Neuronal stem cell (in vitro differentiated cells): ENCODE measurements at regions not wholly inside any gene's neighbourhood (a gene's known extent, or its start where the extent isn't known, plus 50 kb on each side); places are given as distances from the start of the nearest gene placed in this dataset.
"Not testable (repeated sequence)": the region's sequence is repeated elsewhere in the genome, so short reads cannot be mapped to it uniquely, and the experiment has no call there.

Source experiments
- DNase-seq: peaks from one replicate; pipeline ENCODE4 v3.0.0-alpha.2; 2013; ENCODE audit warnings: low spot score
- H2AFZ ChIP-seq: one replicate; pipeline ENCODE4 v1.6.1; 2013; ENCODE audit warnings: mild to moderate bottlenecking, low read length, inconsistent platforms
- H2AK5ac ChIP-seq: 2 replicates; pipeline ENCODE4 v1.6.1; 2013; ENCODE audit warnings: low read depth, mild to moderate bottlenecking, inconsistent platforms, low read length, moderate library complexity, mixed read lengths
- H2BK120ac ChIP-seq: 2 replicates; pipeline ENCODE4 v1.6.1; 2013; ENCODE audit warnings: low read depth, mild to moderate bottlenecking, inconsistent platforms, low read length, moderate library complexity, mixed read lengths
- H2BK12ac ChIP-seq: one replicate; pipeline ENCODE4 v1.6.1; 2013; ENCODE audit warnings: low read length, inconsistent platforms
- H2BK15ac ChIP-seq: 2 replicates; pipeline ENCODE4 v1.6.1; 2013; ENCODE audit warnings: mild to moderate bottlenecking, low read length, inconsistent platforms, mixed read lengths
- H2BK5ac ChIP-seq: one replicate; pipeline ENCODE4 v1.6.1; 2013; ENCODE audit warnings: inconsistent platforms, mild to moderate bottlenecking, low read length, moderate library complexity
- H3K14ac ChIP-seq: one replicate; pipeline ENCODE4 v1.6.1; 2013; ENCODE audit warnings: low read length, inconsistent platforms
- H3K18ac ChIP-seq: 2 replicates; pipeline ENCODE4 v1.6.1; 2013; ENCODE audit warnings: low read length, inconsistent platforms
- H3K23ac ChIP-seq: 2 replicates; pipeline ENCODE4 v1.6.1; 2013; ENCODE audit warnings: low read depth, mild to moderate bottlenecking, mixed read lengths, low read length, inconsistent platforms; ENCODE audit not compliant: poor library complexity
- H3K27ac ChIP-seq: replicated peaks from 3 replicates; pipeline ENCODE4 v1.5.1; 2013; ENCODE audit warnings: low read length, inconsistent platforms
- H3K27me3 ChIP-seq, 3 experiments: 2 replicates each; pipeline ENCODE4 v1.6.1; 2013; ENCODE audit warnings: low read length in 3 of 3, mild to moderate bottlenecking in 2 of 3, inconsistent platforms in 1 of 3, low read depth in 1 of 3, mixed read lengths in 1 of 3, moderate library complexity in 1 of 3; ENCODE audit not compliant: control insufficient read depth in 3 of 3, insufficient read depth in 3 of 3
- H3K36me3 ChIP-seq, 2 donors: replicated peaks in 1 of 2; 2 replicates each; pipeline ENCODE4 v1.6.1; 2013; ENCODE audit warnings: low read length in 2 of 2; ENCODE audit not compliant: control insufficient read depth in 2 of 2, insufficient read depth in 2 of 2
- H3K4ac ChIP-seq: 2 replicates; pipeline ENCODE4 v1.6.1; 2013; ENCODE audit warnings: inconsistent platforms, mild to moderate bottlenecking, low read length, moderate library complexity
- H3K4me1 ChIP-seq, 2 donors: 1 replicate in 1 of 2; 2 replicates in 1 of 2; pipeline ENCODE4 v1.6.1; 2013; ENCODE audit warnings: low read length in 2 of 2, low read depth in 1 of 2; ENCODE audit not compliant: control insufficient read depth in 2 of 2, insufficient read depth in 1 of 2
- H3K4me2 ChIP-seq: one replicate; pipeline ENCODE4 v1.6.1; 2013; ENCODE audit warnings: mild to moderate bottlenecking, low read length, inconsistent platforms; ENCODE audit not compliant: insufficient read depth, poor library complexity, severe bottlenecking
- H3K4me3 ChIP-seq, 2 donors: 2 replicates each; pipeline ENCODE4 v1.5.1; 2013; ENCODE audit warnings: low read length in 2 of 2, mild to moderate bottlenecking in 2 of 2, inconsistent platforms in 1 of 2, moderate library complexity in 1 of 2
- H3K79me1 ChIP-seq: one replicate; pipeline ENCODE4 v1.6.1; 2013; ENCODE audit warnings: low read depth, mild to moderate bottlenecking, inconsistent platforms, low read length, moderate library complexity
- H3K9ac ChIP-seq: one replicate; pipeline ENCODE4 v1.6.1; 2013; ENCODE audit warnings: mild to moderate bottlenecking, low read depth, low read length, inconsistent platforms; ENCODE audit not compliant: poor library complexity
- H3K9me3 ChIP-seq, 2 donors: replicated peaks in 1 of 2; 2 replicates each; pipeline versions ENCODE3 to v1.6.1; 2013; ENCODE audit warnings: low read length in 2 of 2, mild to moderate bottlenecking in 2 of 2, inconsistent platforms in 1 of 2, low read depth in 1 of 2, mixed read lengths in 1 of 2, moderate library complexity in 1 of 2; ENCODE audit not compliant: control insufficient read depth in 2 of 2, insufficient read depth in 1 of 2
- H4K8ac ChIP-seq: one replicate; pipeline ENCODE4 v1.6.1; 2013; ENCODE audit warnings: low read depth, mild to moderate bottlenecking, inconsistent platforms, low read length, moderate library complexity
- H4K91ac ChIP-seq: one replicate; pipeline ENCODE4 v1.6.1; 2013; ENCODE audit warnings: low read length, low read depth, mild to moderate bottlenecking, inconsistent platforms; ENCODE audit not compliant: poor library complexity
- WGBS, 2 donors: extraction: QIAGEN DNeasy Blood & Tissue Kit; methylation state at CpG; one replicate each; pipeline ENCODE4 v1.1.7; 2013; ENCODE audit warnings: missing lambda C conversion rate in 2 of 2, mixed read lengths in 1 of 2; ENCODE audit not compliant: insufficient read length in 2 of 2, insufficient replicate concordance in 1 of 2; ENCODE audit errors: extremely low coverage in 2 of 2; 5-methylcytosine and 5-hydroxymethylcytosine counted together

- not testable (repeated sequence) for H4K91ac ChIP-seq, DNase-seq, H2BK15ac ChIP-seq, H3K18ac ChIP-seq, H3K23ac ChIP-seq, H3K4me2 ChIP-seq, H3K9ac ChIP-seq, H2AFZ ChIP-seq, H2BK5ac ChIP-seq, H2BK120ac ChIP-seq, H3K4me1 ChIP-seq, H2BK12ac ChIP-seq, H3K9me3 ChIP-seq, H2AK5ac ChIP-seq, H3K27ac ChIP-seq, H3K4ac ChIP-seq, H3K79me1 ChIP-seq, H3K27me3 ChIP-seq, H3K4me3 ChIP-seq, H3K36me3 ChIP-seq, H3K14ac ChIP-seq, H4K8ac ChIP-seq
Observed at GRCh38 chr12:90687682-90688081, 267.3 kb downstream of the CCER1 start.

GRCh38 chr12:90683871-90684270, 271.1 kb downstream of the CCER1 start:
- no CpG with 5 or more reads among the region's 3 CpGs for WGBS, 2 donors
- no peak overlapping the region for H2BK5ac ChIP-seq
- no peaks in the 10 kb centered on the region for H3K9me3 ChIP-seq
- no peaks in the 10 kb centered on the region for H3K79me1 ChIP-seq
- no peaks in the 10 kb centered on the region for H3K36me3 ChIP-seq
- no peak overlapping the region for H2AFZ ChIP-seq
- H4K8ac ChIP-seq, result no peak overlapping the region
- H2BK12ac ChIP-seq, result no peak overlapping the region
- no peaks in the 10 kb centered on the region for H3K27me3 ChIP-seq
- no peak for DNase-seq
- H3K18ac ChIP-seq, result no peak overlapping the region
- H3K4me1 ChIP-seq, result no peaks in the 10 kb centered on the region
- no peak overlapping the region for H4K91ac ChIP-seq
- no peak overlapping the region for H3K9ac ChIP-seq
- H3K4me3 ChIP-seq, result no peak overlapping the region
- H2BK120ac ChIP-seq, result no peak overlapping the region
- no peak overlapping the region for H2BK15ac ChIP-seq
- H3K4ac ChIP-seq, result no peak overlapping the region
- H3K14ac ChIP-seq, result no peak overlapping the region
- H3K23ac ChIP-seq, result no peak overlapping the region
- H2AK5ac ChIP-seq, result no peak overlapping the region
- H3K27ac ChIP-seq, result no peak overlapping the region
- H3K4me2 ChIP-seq, result no peak overlapping the region

- no peak overlapping the region for H3K4me3 ChIP-seq
- H2AK5ac ChIP-seq, result no peak overlapping the region
- WGBS, 2 donors, result no CpG with 5 or more reads among the region's 1 CpG
Observed at GRCh38 chr12:90682398-90682797, 272.6 kb downstream of the CCER1 start.

GRCh38 chr12:90679674-90680073, 275.3 kb downstream of the CCER1 start:
- Histone ChIP-seq H2BK15ac (no peak overlapping the region), H2AK5ac (no peak overlapping the region), H3K4ac (no peak overlapping the region), H3K14ac (no peak overlapping the region), H3K4me2 (no peak overlapping the region), H3K9me3 (no peaks in the 10 kb centered on the region), H3K9ac (no peak overlapping the region), H2BK120ac (no peak overlapping the region), H3K23ac (no peak overlapping the region), H3K4me1 (no peaks in the 10 kb centered on the region), H2BK5ac (no peak overlapping the region), H2BK12ac (no peak overlapping the region), H2AFZ (no peak overlapping the region), H3K79me1 (no peaks in the 10 kb centered on the region), H3K27ac (no peak overlapping the region), H4K91ac (no peak overlapping the region), H3K27me3 (no peaks in the 10 kb centered on the region), H3K4me3 (no peak overlapping the region), H4K8ac (no peak overlapping the region), H3K36me3 (no peaks in the 10 kb centered on the region), H3K18ac (no peak overlapping the region)
- no peak for DNase-seq
- WGBS, 2 donors, result no CpG with 5 or more reads among the region's 1 CpG

More at GRCh38 chr12:90682398-90682797, 272.6 kb downstream of the CCER1 start:
- Histone ChIP-seq H2BK5ac (no peak overlapping the region), H3K14ac (no peak overlapping the region), H3K23ac (no peak overlapping the region), H3K27ac (no peak overlapping the region), H3K18ac (no peak overlapping the region), H3K27me3 (no peaks in the 10 kb centered on the region), H2BK15ac (no peak overlapping the region), H3K9me3 (no peaks in the 10 kb centered on the region), H4K91ac (no peak overlapping the region), H3K79me1 (no peaks in the 10 kb centered on the region), H3K36me3 (no peaks in the 10 kb centered on the region), H3K9ac (no peak overlapping the region), H3K4ac (no peak overlapping the region), H2BK12ac (no peak overlapping the region), H2BK120ac (no peak overlapping the region), H3K4me1 (no peaks in the 10 kb centered on the region), H3K4me2 (no peak overlapping the region), H4K8ac (no peak overlapping the region), H2AFZ (no peak overlapping the region)
- no peak for DNase-seq
